ENCODE measurements at regions not wholly inside any gene's neighbourhood (a gene's known extent, or its start where the extent isn't known, plus 50 kb on each side); places are given as distances from the start of the nearest gene placed in this dataset.

DNA sequence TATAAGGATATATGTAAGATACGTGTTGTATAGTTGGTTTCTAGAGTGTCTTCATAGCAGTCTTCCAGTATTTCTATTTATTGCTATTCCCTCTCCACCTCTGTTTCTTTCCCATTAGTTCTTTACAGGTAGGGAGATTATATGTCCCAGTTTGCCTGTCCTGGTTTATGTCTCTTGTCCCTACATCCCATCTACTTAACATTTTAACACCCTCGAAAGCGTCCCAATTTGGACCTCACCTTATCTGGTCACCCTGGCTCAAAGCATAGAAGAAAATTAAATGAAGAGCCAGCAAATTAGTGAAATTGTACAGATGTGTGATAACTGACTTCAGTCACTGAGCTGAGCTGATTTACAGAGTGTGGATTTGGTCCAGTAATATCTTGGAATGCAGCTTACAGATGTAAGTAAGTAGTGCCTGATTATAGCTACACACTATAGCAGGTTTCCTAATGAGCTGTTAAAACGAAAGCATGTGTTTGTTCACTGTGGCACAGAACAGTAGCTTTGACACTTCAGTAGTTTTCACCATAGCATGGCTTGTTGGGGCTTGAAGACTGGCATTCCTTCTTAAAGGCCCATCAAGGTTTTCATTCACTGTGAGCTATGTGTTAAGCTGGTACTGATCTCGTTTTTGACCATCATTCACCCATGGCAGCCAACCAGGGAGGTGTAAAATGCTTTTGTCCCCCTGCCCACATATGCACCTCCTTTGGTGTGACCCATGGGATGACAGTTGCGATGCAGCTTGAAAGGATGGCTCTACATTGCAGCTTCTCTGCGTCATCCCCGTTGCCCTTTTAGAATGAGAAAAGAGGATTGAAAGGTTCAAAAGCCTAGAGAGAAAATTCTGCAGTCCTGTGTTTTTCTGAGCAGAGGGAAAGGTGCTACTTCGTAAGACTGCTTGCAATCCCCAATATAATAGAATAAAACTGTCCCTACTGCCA is 192.1 kb upstream of the DMRT1 start:
- Histone ChIP-seq H3K23ac (ENCODE audit: insufficient read length) (no peak overlapping the region), H3K27ac (ENCODE audit: low read depth, low read length) (no peak overlapping the region), H3K79me2 (ENCODE audit: control insufficient read depth in 1 of 2, insufficient read depth in 2 of 2, low read length in 2 of 2) (no peaks in the 10 kb centered on the region), H3K18ac (ENCODE audit: extremely low read depth, low read length) (no peak overlapping the region), H2BK12ac (ENCODE audit: low read depth, low read length) (no peak overlapping the region; the same call in 1 of the 2 replicates), H2AFZ (ENCODE audit: low read length) (no peak overlapping the region), H3K4ac (replicated peaks; ENCODE audit: insufficient read length, low read depth, low read length) (no peak overlapping the region), H4K20me1 (replicated peaks in 1 of 2; ENCODE audit: control insufficient read depth in 1 of 2, insufficient read depth in 2 of 2, low read length in 2 of 2) (peaks cover 0 to 7% of the 10 kb centered on the region in 2 experiments), H2BK20ac (ENCODE audit: low read length) (no peak overlapping the region), H4K8ac (ENCODE audit: extremely low read depth, insufficient read depth, low read length) (no peak overlapping the region), H3K4me1 (replicated peaks in 1 of 4; ENCODE audit: control insufficient read depth in 3 of 4, insufficient read depth in 4 of 4, low read length in 3 of 4) (peaks cover 4 to 14% (median 10%) of the 10 kb centered on the region in 4 experiments; a peak in 6 of 7 replicates), H3K4me2 (ENCODE audit: insufficient read depth in 1 of 2, low read depth in 2 of 2, low read length in 2 of 2) (peak overlapping the region; percentile 48 to 49; a peak in 2 of 4 replicates), H4K5ac (ENCODE audit: insufficient read length, low read depth, low read length) (no peak overlapping the region), H2BK5ac (ENCODE audit: low read depth, low read length) (no peak overlapping the region), H3K79me1 (ENCODE audit: low read depth, low read length) (no peaks in the 10 kb centered on the region; the same call in 1 of the 2 replicates), H3K14ac (ENCODE audit: insufficient read length) (no peak overlapping the region), H3K36me3 (ENCODE audit: control insufficient read depth in 2 of 4, insufficient read depth in 4 of 4, low read length in 3 of 4) (no peaks in the 10 kb centered on the region), H3K9ac (replicated peaks in 1 of 4; ENCODE audit: extremely low read depth in 1 of 4, low read depth in 3 of 4, low read length in 3 of 4) (no peak overlapping the region), H3K23me2 (ENCODE audit: low read depth, low read length) (no peaks in the 10 kb centered on the region), H3K9me3 (ENCODE audit: insufficient read depth in 2 of 2, low read depth in 1 of 2, low read length in 1 of 2) (no peaks in the 10 kb centered on the region), H3K27me3 (replicated peaks in 1 of 4; ENCODE audit: control insufficient read depth in 3 of 4, extremely low read depth in 1 of 4, insufficient read depth in 3 of 4, low read length in 3 of 4) (no peaks in the 10 kb centered on the region), H3K56ac (replicated peaks; ENCODE audit: insufficient read length, low read depth, low read length) (no peak overlapping the region), H4K91ac (replicated peaks; ENCODE audit: insufficient read length, low read length) (no peak overlapping the region), H2AK5ac (ENCODE audit: low read depth, low read length) (no peak overlapping the region), H2BK15ac (ENCODE audit: low read length) (no peak overlapping the region), H3K4me3 (ENCODE audit: extremely low read depth in 1 of 4, insufficient read depth in 2 of 4, low read depth in 3 of 4, low read length in 4 of 4) (peak overlapping the region in 1 of 4 experiments; percentile 44; a peak in 1 of 8 replicates), H2BK120ac (replicated peaks; ENCODE audit: low read depth, low read length) (no peak overlapping the region)
- ChIA-PET POLR2A (ENCODE audit: partially characterized antibody) (no interaction called here), CTCF (ENCODE audit: partially characterized antibody) (interaction anchor here (0.6 to 1.8 kb wide), 8 partner anchors 11 to 282 kb away, joined by 3 to 5 read pairs (median 3); no protein-coding TSS in a partner anchor)
- FAIRE-seq, result peak; percentile 62
- WGBS, 2 experiments (ENCODE audit: extremely low coverage in 1 of 2, insufficient coverage in 1 of 2, insufficient read length in 1 of 2, insufficient replicate concordance in 2 of 2, low coverage in 1 of 2, low lambda C conversion rate in 2 of 2, missing lambda C conversion rate in 1 of 2), result 54% methylated on average over 9 of the region's 9 CpGs; no CpG with 5 or more reads in 1 of the 2 experiments
- DNase-seq (ENCODE audit: low read depth in 1 of 2, low spot score in 2 of 2), result no peak
- TF ChIP-seq MAFK (IDR thresholded peaks at IDR 0.05; ENCODE audit: low read depth, low read length) (no peak), NRF1 (IDR thresholded peaks at IDR 0.05; ENCODE audit: low read depth, low read length) (no peak), KDM4A (IDR thresholded peaks at IDR 0.05; ENCODE audit: low read depth, low read length, severe bottlenecking) (no peak), HDAC2 (IDR thresholded peaks at IDR 0.05; ENCODE audit: borderline replicate concordance in 1 of 2, low read depth in 2 of 2, low read length in 2 of 2) (no peak), ASH2L (IDR thresholded peaks at IDR 0.05; ENCODE audit: low read length) (no peak), TAF1 (IDR thresholded peaks at IDR 0.05; ENCODE audit: low read depth, low read length) (no peak), RFX5 (IDR thresholded peaks at IDR 0.05; ENCODE audit: borderline replicate concordance, low read depth, low read length) (no peak), SIN3A (conservative IDR thresholded peaks at IDR 0.05 in 1 of 2, IDR thresholded peaks at IDR 0.05 in 1 of 2; ENCODE audit: low read depth in 1 of 2, low read length in 2 of 2) (no peak)

Measured in H1 (cell line).